ENCODE measurements at regions not wholly inside any gene's neighbourhood (a gene's known extent, or its start where the extent isn't known, plus 50 kb on each side); places are given as distances from the start of the nearest gene placed in this dataset.

DNA sequence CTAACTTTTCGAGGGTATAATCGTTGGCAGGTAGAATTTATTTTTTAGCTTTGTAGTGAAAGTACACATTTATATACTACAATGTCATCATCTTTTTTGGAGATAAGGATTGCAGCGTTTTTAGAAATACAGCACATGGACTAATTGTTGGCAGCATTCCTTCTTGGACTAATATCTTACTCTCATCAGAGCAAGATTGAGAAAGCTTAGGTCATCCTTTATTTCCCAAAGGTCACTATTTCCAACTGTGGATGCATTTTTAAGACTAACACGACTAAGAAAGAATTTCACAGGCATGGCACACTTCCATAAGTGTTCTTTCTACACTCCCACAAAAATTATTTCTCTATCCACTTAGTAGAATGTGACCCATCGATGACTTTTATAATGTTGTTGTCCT, 732.3 kb downstream of the NCAM2 start:
- DNase-seq: no peak

DNA sequence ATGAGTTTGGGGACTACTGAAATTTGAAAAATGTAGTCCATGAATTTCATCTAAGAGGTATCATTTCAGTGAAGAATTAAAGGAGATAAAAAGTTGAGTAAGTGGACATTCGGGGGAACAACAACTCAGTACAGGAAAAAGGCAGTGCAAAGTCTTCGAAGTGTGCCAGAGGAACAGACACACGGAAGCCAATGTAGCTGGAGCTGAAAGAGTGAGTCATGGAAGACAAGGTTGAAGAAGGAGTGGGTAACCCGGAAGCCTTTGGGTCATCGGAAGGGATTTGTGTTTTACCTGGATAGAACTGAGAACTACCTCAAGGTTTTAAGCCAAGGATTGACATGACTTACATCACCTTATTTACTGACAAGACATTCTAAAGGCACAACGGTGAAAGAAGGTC, 733.4 kb downstream of the NCAM2 start:
- no peak for DNase-seq

DNA sequence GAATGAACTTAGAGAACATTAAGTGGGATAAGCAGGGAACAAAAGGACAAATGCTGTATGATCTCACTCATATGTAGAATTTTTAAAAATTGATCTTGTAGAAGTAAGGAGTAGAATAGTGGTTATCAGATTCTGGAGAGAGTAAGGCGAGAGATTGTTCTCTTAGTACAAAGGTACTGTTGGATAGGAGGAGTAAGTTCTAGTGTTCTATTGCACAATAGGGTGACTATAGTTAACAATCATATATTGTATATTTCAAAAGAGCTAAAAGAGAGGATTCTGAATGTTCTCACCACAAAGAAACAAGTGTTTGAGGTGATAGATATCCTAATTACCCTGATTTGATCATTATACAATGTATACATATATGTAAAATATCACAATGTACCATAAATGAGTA, 735.9 kb downstream of the NCAM2 start:
- no peak for DNase-seq

DNA sequence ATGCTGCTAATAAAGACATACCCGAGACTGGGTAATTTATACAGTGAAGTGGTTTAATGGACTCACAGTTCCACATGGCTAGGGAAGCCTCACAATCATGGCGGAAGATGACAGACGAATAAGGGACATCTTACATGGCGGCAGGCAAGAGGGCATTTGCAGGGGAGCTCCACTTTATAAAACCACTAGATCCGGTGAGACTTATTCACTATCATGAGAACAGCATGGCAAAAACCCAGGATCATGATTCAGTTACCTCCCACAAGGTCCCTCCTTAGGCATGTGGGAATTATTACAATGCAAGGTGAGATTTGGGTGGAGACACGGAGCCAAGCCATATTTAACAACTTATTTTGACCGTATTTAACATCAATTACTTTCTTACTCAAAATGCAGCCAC, 739.0 kb downstream of the NCAM2 start:
- DNase-seq: no peak

GRCh38 chr21:21740207-21740606, 742.0 kb downstream of the NCAM2 start:
- DNase-seq: no peak

DNA sequence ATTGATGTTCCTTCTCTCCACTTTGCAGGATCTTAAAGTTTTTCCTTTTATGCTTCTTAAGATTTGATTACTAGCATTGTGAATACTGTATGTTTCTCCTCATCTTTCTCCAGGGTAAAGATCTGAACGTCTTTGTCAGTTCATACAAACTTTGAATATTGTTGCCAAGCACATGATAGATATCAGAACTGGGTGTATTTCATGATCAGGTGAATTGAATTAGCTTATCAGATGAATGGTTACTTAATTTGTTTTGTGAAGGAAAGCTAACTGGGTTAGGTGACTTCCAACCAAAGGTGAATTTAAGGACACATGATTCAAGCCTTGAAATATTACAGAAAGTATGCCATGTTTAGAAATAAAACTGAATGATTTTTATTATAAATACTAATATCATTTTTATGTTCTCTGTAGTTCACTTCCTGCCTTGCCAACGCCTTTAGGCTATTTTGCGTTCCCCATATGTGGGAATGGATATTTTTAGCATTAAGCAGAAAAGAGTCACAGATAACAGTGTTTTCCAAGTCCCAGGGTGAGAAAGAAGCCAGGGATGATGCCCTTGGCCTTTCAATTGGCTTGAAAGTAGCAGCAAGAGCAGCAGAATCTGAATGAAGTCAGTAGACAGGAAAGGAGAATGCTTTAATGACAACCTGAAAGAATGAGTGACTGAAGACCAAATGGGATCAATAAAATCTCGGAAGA, 752.1 kb downstream of the NCAM2 start:
- no peak for DNase-seq

DNA sequence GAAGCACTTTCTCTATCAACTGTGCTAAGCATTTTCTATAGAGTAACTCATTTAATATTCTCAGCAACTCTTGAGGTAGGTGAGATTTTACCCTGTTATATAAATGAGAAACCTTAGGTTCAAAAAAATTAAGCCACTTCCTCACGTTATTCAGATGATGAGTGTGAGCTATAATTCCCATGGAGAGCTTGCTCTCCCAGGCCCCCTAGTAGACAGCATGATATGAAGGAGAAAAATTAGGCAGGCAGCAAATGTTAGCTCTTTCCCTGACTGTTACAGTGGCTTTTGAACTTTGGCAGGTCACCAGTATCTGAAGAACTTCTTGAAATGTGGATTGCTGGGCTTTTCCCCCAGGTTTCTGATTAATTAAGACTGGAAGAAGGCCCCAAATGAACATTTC, 753.1 kb downstream of the NCAM2 start:
- no peak for DNase-seq

DNA sequence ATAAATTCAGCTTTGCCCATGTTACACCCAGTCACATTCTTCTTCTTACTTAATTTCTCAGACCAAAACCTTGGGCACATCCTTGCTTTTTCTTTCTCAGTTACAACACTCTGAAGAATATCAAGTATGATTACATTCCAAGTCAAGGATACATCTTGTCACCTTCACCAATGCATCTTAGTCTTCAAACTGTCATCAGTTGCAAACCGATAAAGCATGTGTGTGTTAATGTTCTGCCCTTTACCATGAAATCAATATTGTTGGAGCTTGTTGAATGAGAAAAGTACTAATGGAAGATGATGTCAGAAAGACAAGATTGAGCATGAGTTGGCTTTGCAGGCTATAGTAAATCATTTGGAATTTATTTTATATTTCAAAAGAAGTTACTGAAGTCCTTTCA, 764.6 kb downstream of the NCAM2 start:
- no peak for DNase-seq

DNA sequence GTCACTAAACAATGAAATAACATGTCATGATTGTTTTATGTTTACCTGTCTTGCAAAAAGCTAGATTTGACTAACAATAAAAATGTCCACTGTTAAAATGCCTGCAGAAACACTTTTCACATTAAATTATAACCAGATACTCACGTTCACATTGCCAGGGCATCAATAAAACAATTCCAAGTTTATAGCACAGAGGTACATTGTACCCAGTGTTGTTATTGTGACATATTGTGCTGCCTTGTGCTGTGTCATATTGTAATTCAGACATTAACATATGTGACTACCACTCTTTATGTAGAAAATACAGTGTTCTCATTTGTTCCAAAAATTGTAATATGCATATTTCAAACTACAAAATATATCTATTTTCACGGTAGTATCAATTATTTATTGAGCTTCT, 766.1 kb downstream of the NCAM2 start:
- DNase-seq: no peak

- no peak for DNase-seq
Observed at GRCh38 chr21:21767276-21767675, 769.1 kb downstream of the NCAM2 start.

DNA sequence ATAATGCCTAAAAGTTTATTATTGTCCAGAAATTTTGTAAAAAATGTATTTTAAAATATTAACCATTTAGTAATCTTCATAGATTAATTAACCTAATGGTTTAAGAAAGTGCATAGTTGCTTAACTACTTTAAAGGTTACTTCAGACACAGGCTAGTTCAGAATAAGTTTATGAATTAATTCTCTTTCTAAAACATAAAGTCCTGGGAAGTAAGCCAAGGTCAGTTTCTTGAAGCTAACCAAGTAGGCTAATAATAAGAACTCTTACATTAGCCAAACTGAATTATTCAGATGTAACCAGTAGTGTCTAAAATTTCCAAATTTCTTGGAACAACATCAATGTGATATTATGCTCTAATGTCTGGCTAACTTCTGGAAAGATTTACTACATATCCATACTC, 790.4 kb downstream of the NCAM2 start:
- DNase-seq: no peak

DNA sequence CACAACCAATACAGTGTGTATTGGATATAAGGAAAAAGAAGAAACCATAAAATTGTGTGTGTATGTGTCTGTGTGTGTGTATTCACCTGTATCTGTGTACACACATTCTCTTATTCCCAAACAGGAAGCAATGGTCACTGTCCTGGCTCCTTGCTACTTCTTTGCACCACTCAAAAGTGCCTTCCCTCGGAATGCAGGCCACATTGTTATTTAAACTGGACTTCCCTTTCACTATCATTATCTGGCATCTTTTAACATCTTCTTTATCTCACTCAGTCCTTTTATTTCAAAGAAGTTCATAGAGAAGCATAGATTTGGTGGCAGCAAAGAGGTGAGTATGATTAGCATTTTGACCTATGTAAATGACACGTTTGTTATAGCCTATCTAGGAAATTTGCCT, 803.7 kb downstream of the NCAM2 start:
- DNase-seq: no peak

GRCh38 chr21:21806711-21807597, 808.7 kb downstream of the NCAM2 start:
- DNase-seq: no peak

- DNase-seq: no peak
Observed at GRCh38 chr21:21807598-21807903, 809.3 kb downstream of the NCAM2 start.

- DNase-seq: no peak
Observed at GRCh38 chr21:21813289-21813688, 815.1 kb downstream of the NCAM2 start.

DNA sequence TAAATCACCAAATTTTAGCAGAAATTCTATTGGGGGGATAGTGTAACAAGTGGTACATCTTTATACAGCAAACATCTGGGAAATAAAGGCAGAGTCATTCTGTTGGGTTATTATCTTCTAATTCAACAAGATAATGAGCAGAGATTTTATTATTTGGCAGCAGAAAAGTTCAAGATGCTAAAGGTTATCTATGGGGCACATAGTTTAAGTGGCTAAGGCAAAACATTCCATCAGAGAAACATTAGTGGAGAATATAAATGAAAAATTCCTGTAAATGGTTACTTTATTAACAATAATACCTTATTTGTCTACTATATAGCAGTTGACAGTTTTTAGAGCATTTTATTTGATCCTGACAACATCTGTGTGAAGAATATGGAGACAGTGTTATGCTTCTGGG, 815.7 kb downstream of the NCAM2 start:
- DNase-seq: no peak

DNA sequence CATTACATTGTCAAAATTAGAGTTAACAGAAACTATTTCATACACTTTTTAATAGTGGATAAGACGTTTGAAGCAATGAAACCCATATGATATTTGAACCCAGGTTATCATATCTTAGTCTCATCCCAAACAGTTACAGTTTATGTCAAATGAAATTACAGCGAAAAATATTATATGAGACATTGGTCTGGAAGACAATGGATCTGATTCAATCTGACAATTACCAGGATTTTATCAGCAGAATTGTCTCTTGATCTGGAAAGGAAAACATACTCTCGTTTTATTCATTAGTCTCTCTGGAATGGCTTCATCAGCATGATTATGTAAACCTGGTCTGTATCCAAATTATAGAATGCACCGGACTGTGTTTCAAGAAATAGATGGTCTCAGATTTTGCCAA, 818.6 kb downstream of the NCAM2 start:
- DNase-seq: no peak

DNA sequence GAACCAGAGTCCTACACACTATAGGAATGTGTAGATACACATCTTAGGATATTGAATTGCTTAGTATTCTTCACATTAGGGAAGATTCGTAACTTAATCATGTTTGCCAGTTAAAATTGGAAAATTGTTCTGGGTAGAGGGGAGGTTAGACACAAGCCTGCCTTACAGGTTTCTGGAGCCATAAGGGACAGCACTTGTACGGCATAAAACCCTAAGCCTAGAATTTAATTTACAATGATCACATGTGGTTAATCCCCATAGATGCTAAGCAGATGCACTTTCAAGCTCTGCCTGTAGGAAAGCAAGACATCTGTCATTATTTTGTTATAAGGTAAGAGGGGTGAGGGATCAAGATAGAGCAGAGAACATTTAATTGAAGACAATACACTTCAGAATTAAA, 820.7 kb downstream of the NCAM2 start:
- DNase-seq: no peak

GRCh38 chr21:21828130-21828529, 829.9 kb downstream of the NCAM2 start:
- DNase-seq: no peak

DNA sequence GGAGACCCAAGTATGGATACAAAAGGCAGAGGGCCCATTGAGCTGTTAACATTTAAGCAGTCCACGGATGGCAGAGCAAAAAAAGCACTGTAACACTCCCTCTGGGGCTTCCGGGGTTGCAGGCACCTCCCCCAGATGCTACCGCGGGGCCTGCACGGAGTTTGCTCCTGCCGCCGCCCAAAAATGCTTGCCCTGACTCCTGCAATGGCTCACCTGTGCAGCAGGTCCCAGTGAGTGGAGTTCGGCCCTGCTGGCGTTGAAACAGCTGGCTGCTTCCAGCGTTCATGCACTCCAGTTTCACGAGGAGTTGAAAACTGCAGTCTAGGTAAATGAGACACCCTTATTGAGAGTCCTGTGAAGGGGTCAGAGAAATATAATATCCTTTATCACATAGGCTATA, 832.8 kb downstream of the NCAM2 start:
- no peak for DNase-seq

- DNase-seq: no peak
Observed at GRCh38 chr21:21845901-21846300, 847.7 kb downstream of the NCAM2 start.

DNA sequence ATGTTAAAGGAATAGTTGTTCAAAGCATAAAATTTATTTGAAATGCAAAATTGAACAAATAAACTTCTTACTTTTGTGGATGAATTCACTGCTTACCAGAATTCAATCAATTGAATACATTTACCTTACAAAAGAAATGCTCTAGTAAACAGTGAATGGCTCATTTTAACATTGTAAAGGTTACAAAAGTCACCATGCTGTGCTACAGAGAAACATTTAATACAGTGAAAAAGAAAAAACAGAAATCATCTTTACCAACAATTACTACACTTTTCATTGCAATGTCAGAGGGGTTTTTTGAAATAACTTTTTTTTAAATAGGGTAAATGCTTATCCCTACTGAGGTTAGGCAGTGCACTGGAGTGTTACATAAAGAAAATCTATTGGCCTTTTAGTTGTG, 853.0 kb downstream of the NCAM2 start:
- DNase-seq: no peak

DNA sequence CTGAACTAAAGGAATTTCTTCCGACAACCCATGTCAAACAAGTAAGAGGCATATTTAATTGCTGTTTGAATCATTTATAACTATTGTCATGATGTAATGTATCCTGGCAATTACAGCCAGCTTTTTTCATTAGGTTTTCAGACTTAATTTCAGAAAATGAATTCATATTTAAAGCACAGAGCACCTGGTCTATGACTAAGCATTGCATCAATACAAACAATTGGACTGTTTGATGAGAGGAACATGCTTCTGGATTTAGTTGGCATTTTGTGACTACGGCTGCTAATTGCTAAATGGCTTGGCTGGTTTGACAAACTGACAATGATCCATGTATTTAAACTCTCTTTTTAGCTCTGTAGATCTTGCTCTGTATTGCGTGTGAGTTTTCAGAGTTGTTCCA, 853.4 kb downstream of the NCAM2 start:
- no peak for DNase-seq

DNA sequence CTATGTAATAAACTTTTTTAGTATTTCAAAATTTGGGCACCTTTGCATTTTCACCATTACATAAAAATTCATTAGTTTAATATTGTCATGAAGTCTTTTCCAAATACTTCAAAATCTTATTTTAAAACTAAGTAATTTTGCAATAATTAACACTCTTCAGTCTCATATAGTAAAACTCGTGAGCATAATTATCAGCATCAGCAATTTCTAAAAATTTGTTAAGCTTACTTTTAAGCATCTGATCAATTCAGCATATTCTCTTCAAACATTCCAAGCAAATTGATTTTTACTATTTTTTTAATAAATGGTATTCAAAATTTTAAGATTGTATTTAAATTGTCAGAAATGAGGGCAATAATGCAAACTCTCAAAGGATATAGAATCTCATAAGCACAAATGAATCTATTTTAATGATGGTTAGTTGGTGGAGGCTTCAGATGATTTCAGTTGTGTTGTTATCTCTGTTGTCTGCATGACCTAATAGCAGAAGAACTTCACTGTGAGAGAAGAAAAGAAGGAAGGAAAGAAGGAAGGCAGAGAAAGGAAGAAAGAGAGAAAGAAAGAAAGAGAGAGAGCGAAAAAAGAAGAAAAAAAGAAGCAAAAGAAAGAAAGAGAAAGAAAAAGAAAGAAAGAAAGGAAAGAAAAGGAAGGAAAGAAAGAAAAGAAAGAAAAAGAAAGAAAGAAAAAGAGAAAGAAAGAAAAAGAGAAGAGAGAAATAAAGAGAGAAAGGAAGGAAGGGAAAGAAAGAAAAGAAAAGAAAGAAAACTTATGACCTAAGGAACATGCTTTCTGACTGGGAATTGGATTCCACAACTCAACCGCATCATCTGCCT, 860.5 kb downstream of the NCAM2 start:
- no peak for DNase-seq
